ENCODE measurements at regions not wholly inside any gene's neighbourhood (a gene's known extent, or its start where the extent isn't known, plus 50 kb on each side); places are given as distances from the start of the nearest gene placed in this dataset.

GRCh38 chr11:116364348-116364747 lies 408.4 kb downstream of the BUD13 start:
- no peak for ATAC-seq
- TF ChIP-seq POLR2A (IDR thresholded peaks at IDR 0.05; ENCODE audit: insufficient read depth in 1 of 2, low read depth in 2 of 2, low read length in 2 of 2) (no peak), ZNF276 (CRISPR knock-in tag; IDR thresholded peaks at IDR 0.05; ENCODE audit: low read depth) (no peak), ZNF512 (CRISPR knock-in tag; IDR thresholded peaks at IDR 0.05) (no peak)
- WGBS (ENCODE audit: low lambda C conversion rate), result 76% methylated on average over 4 of the region's 4 CpGs
- no peak overlapping the region for H3K4me2 ChIP-seq (ENCODE audit: low read depth, low read length)
- no peaks in the 10 kb centered on the region for H3K9me3 ChIP-seq (ENCODE audit: low read length)
- no peaks in the 10 kb centered on the region for H3K79me2 ChIP-seq (ENCODE audit: insufficient read depth, low read length)
- H3K4me3 ChIP-seq (replicated peaks in 1 of 3; ENCODE audit: insufficient read depth in 1 of 3, low read depth in 2 of 3, low read length in 3 of 3), result no peak overlapping the region
- no peaks in the 10 kb centered on the region for H4K20me1 ChIP-seq (ENCODE audit: insufficient read depth, low read length)
- H3K4me1 ChIP-seq (ENCODE audit: insufficient read depth, low read length), result peaks cover 44% of the 10 kb centered on the region
- CTCF ChIA-PET (ENCODE audit: low intra/inter-chr PET ratio, low total read pairs), result no interaction called here
- POLR2A ChIA-PET, result no interaction called here
- no peak for DNase-seq (ENCODE audit: low spot score)
- intact Hi-C loops (cut with micrococcal nuclease; ENCODE audit: unreplicated experiment) (no loop called here), in situ Hi-C loops (cut with HindIII; ENCODE audit: extremely low pct_ligation_motif_present, low pct_unique_long_range_greater_than_20kb) (no loop called here)
- H2AFZ ChIP-seq (ENCODE audit: low read length), result no peak overlapping the region
- H3K36me3 ChIP-seq (replicated peaks in 1 of 2; ENCODE audit: control insufficient read depth in 1 of 2, insufficient read depth in 2 of 2, low read length in 2 of 2), result no peaks in the 10 kb centered on the region
- no peak overlapping the region for H3K9ac ChIP-seq (ENCODE audit: insufficient read depth, low read depth, low read length)
- H3K27ac ChIP-seq (ENCODE audit: extremely low read length, insufficient read depth, low read length), result no peak overlapping the region
- H3K27me3 ChIP-seq (ENCODE audit: control insufficient read depth in 1 of 2, insufficient read depth in 2 of 2, low read length in 2 of 2), result no peaks in the 10 kb centered on the region
- FAIRE-seq, result no peak
- BruUV-seq (replicated peaks), result no TSS peak

GRCh38 chr11:116360221-116360941 lies 412.4 kb downstream of the BUD13 start:
- Histone ChIP-seq H3K4me2 (ENCODE audit: low read depth, low read length) (no peak overlapping the region), H3K4me1 (ENCODE audit: insufficient read depth, low read length) (peaks cover 23% of the 10 kb centered on the region), H3K79me2 (ENCODE audit: insufficient read depth, low read length) (no peaks in the 10 kb centered on the region), H3K9me3 (ENCODE audit: low read length) (no peaks in the 10 kb centered on the region), H3K9ac (ENCODE audit: insufficient read depth, low read depth, low read length) (no peak overlapping the region), H3K36me3 (replicated peaks in 1 of 2; ENCODE audit: control insufficient read depth in 1 of 2, insufficient read depth in 2 of 2, low read length in 2 of 2) (no peaks in the 10 kb centered on the region), H3K27me3 (ENCODE audit: control insufficient read depth in 1 of 2, insufficient read depth in 2 of 2, low read length in 2 of 2) (no peaks in the 10 kb centered on the region), H3K4me3 (replicated peaks in 1 of 3; ENCODE audit: insufficient read depth in 1 of 3, low read depth in 2 of 3, low read length in 3 of 3) (no peak overlapping the region), H4K20me1 (ENCODE audit: insufficient read depth, low read length) (no peaks in the 10 kb centered on the region), H3K27ac (ENCODE audit: extremely low read length, insufficient read depth, low read length) (no peak overlapping the region), H2AFZ (ENCODE audit: low read length) (no peak overlapping the region)
- no peak for ATAC-seq
- ChIA-PET CTCF (ENCODE audit: low intra/inter-chr PET ratio, low total read pairs) (no interaction called here), POLR2A (no interaction called here)
- in situ Hi-C loops (cut with HindIII; ENCODE audit: extremely low pct_ligation_motif_present, low pct_unique_long_range_greater_than_20kb) (no loop called here), intact Hi-C loops (cut with micrococcal nuclease; ENCODE audit: unreplicated experiment) (no loop called here)
- no peak for DNase-seq (ENCODE audit: low spot score)
- 65% methylated on average over 11 of the region's 11 CpGs for WGBS (ENCODE audit: low lambda C conversion rate)
- FAIRE-seq, result no peak
- BruUV-seq (replicated peaks), result no TSS peak
- TF ChIP-seq ZBTB20 (CRISPR knock-in tag; IDR thresholded peaks at IDR 0.05; ENCODE audit: borderline replicate concordance, low read depth) (no peak), ZNF687 (CRISPR knock-in tag; IDR thresholded peaks at IDR 0.05) (no peak), DPF2 (CRISPR knock-in tag; IDR thresholded peaks at IDR 0.05; ENCODE audit: borderline replicate concordance, low read depth) (no peak), ARID3A (IDR thresholded peaks at IDR 0.05; ENCODE audit: low read depth, low read length) (no peak), TSC22D2 (CRISPR knock-in tag; IDR thresholded peaks at IDR 0.05; ENCODE audit: borderline replicate concordance) (no peak)

All from HepG2 (cell line).